Sciatic nerve (tissue), 2 donors: ENCODE measurements at regions not wholly inside any gene's neighbourhood (a gene's known extent, or its start where the extent isn't known, plus 50 kb on each side); places are given as distances from the start of the nearest gene placed in this dataset.

ENCODE experiments used
- ATAC-seq: fragments of 200-7000 bp; cut with Tn5 transposase; one replicate; pipeline ENCODE4 v1.9.1; 2020; ENCODE audit warnings: mild to moderate bottlenecking, moderate library complexity
- DNase-seq: peaks from one replicate; pipeline ENCODE4 v3.0.0-alpha.2; 2020; ENCODE audit warnings: low spot score
- intact Hi-C: fragments of 100-400 bp; cut with DNase I; formaldehyde crosslinking; loops from one replicate; pipeline ENCODE4 v1.14.2; 2022
- donor health status: DM: no; HTN: no; CAD: no.
- donor health status: DM: no; HTN: no; CAD: no.

DNA sequence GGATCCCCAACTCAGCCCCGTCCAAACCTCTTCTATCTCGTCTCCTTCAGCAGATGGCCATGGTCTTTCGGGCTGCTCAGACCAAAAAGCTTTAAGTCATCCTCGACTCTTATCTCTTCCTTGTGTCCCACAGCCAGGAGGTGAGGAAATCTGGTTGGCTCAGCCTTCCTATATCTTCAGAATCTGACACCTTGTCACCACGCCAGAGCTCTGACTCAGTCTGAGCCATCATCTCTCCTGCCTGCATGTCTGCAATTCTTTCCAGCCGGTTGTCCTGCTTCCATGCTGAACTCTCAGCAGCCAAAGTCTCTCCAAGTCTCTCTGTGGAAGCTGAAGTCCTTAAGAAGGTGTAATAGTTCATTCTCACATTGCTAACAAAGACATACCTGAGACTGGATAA, 419.3 kb upstream of the ADAMTS16 start:
- ATAC-seq (no peak), DNase-seq (no peak)
- intact Hi-C loops, result no loop called here

DNA sequence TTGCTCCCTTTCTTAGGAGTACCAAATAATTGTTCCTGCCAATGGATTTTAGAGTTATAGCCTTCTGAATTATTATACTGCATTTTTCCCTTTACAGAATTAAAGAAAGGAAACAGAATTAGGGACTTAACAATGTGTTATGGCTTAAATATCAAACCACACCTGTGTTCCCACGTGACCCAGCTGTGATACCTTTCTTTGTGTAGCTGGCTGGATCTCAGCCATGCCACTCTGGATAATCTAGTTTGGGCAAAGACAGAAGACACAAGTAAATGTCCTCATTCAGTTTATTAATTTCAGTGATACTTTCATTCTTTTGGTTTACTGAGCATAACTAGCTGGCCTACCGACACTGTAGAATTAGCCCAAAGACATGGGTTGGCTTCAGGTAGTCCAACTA, 417.2 kb upstream of the ADAMTS16 start:
- intact Hi-C loops, result no loop called here
- no peak for ATAC-seq
- no peak for DNase-seq

DNA sequence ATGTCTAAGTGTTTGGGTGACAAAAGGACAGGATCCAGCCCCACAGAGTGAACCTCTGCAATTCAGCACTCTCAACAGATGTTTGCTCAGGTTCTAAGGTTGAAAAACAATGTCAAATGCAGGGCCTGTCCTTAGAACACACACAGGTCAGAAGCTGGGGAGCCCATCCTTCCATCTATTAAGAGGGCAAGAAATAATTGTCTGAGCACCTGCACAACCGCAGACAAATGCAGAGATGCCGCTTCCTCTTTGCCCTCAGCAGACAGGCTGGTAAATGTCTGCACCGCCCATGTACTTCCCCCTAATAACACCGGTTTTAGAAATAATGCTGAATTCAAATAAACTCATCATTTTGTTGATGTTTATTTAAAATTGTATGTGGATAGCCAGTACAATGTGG, 414.5 kb upstream of the ADAMTS16 start:
- ATAC-seq (no peak), DNase-seq (no peak)
- intact Hi-C loops, result no loop called here

DNA sequence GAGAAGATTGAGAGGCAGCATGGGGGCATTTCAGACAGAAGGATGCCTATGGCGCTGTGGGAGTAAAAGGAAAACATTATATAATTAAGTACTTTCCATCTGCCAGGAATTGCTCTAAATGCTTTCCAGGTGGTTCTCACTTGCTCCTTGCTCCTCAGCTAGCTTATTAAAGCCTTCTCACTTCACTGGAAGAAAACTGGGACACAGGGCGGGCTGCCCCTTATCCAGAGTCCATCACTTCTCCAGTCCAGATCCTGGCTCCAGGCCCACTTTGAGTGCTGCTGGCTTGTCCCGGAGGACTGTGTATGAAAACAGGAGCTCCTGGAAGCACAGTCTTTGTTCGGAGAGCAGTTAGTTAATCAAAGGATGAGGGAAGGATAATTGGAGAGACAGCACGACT, 409.9 kb upstream of the ADAMTS16 start:
- DNase-seq (no peak), ATAC-seq (no peak)
- intact Hi-C loops, result no loop called here

DNA sequence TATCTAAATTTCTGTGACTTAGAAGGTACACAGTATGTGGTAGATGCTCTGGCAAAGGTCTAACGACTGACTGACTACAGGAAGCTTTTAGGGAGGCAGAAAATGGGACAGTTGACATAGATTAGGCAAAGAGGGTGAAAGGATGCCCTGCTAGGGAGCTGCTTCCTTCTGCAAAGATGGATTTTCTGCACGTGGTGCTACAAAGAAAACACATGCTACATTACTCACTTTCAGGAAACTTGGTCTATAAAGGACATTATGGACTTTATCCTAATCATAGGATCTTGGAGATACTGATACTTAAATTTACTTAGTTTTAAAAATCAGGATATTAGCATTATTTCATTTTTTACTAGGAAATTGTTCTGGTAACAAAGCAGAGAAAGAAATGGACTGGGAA, 405.8 kb upstream of the ADAMTS16 start:
- intact Hi-C loops, result no loop called here
- ATAC-seq, result no peak

DNA sequence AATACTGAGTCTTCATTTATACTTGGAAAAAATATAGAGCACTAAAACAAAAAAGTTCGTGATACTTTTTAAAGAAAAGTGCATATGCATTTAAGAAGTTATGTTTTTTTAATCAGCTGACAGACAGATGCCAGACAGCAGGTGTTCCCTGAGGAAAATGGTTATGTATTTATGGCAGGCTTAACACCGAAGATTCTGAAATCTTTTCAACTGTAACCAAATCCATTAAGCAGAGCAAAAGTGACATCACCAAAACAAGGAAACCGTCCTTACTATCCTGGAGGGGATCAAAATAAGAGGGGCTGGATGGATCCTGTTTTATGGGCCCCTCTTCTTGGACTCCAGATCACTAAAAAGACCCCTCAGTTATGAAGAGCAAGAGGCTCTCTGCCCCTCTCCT, 404.9 kb upstream of the ADAMTS16 start:
- DNase-seq (no peak), ATAC-seq (no peak)
- intact Hi-C loops, result no loop called here

More for the DNA sequence above, 405.8 kb upstream of the ADAMTS16 start:
- DNase-seq, result no peak

DNA sequence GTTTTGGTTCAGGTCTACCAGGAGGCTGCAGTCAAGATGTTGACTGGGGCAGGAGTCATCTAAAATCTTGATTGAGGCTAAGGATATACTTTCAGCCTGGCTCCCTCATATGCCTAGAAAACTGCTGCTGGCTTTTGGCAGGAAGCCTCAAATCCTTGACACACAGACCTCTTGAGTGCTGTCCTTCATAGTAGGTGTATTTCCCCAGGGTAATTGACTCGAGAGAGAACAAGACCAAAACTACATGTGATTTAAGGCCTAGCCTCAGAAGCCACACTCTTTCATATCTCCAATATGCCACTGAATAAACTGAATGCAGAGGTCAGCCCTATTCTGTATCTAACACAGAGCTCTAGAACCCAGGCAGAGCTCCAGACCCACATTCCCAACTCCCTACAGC, 402.3 kb upstream of the ADAMTS16 start:
- DNase-seq (no peak), ATAC-seq (no peak)
- intact Hi-C loops, result no loop called here

DNA sequence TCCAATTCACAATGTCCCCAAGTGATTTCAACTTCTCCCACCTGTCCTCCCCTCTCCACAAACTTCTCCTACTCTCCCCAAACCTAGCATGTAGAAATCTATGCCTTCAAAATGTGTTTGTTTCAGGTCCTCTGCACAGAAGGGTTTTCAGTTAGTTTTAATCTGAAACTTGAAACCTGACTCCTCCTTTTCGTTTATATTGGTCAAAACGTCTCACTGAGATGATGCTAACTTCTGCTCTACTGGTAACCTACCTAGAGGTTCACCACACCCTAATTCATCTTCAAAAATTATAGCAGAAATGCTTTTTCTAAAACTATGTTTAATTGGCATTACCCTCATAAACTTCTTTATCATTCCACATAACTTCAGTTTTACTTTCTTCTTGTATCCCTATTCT, 401.8 kb upstream of the ADAMTS16 start:
- intact Hi-C loops, result no loop called here
- no peak for DNase-seq
- ATAC-seq, result no peak

DNA sequence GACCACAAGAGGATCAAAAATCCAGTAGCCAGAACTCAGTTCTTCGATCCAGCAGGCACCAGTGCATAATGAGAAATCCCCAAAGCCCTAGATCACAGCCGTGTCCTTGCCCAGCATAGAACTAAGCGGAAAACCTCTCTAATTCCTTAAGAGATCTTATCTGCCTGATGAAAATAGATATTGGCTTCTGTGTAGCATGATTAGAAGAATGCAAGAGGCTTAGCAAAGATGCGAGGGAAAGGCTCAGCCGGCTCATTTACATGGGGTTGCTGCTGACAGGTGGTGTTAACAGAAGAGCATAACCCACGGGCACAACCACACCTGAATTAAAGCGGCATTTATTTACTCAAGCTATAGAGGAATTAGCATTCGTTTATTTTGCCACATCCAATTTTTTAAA, 400.0 kb upstream of the ADAMTS16 start:
- no peak for ATAC-seq
- intact Hi-C loops, result no loop called here
- no peak for DNase-seq

DNA sequence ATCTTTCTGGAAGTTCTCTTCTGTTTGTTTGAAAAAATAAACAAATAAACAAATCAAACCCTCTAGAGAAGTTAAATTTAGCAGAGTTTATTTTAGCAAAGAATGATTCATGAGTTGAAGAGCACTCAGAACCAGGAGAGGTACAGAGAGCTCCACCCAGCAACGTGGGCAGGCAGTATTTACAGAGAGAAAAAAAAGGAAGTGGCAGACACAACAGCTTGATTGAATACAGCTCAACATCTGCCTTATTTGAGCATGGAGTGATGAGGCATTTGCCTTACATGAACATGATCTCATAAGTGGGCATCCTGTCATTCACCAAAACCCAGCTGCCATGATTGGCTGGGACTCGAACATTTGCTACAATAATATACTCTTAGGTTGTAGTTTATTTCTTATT, 381.6 kb upstream of the ADAMTS16 start:
- ATAC-seq (no peak), DNase-seq (no peak)
- intact Hi-C loops, result no loop called here

DNA sequence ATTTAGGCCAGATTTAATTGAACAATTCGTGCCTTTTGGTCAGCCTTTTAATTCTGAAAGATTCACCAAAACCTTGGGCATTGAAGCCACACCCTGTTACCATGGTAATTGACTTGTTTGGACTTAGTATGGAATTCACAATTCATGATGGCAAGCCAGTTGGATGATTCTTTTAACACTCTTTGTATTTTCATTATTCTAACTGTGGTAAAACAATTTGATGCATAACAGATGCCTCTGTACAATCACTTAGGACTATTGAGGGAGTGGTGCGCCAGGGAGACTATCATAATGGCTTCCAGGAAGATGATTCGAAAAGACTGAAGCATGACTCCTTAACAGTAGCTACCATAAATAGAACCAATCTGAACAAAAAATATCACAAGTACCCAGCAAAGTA, 381.1 kb upstream of the ADAMTS16 start:
- ATAC-seq (no peak), DNase-seq (no peak)
- intact Hi-C loops, result no loop called here

DNA sequence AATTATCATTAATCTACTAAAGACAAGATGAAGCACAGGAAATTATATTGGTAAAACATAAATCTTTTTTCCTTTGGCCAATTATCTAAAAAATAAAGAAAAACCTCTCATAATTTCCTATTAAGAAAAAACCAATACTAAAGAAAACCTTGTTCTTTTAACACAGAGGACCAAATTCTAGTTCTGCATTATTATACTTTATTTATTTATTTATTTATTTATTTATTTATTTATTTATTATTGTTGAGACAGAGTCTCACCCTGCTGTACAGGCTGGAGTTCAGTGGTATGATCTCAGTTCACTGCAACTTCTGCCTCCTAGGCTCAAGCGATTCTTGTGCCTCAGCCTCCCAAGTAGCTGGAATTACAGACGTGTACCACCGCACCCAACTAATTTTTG, 377.8 kb upstream of the ADAMTS16 start:
- intact Hi-C loops, result no loop called here
- no peak for DNase-seq

DNA sequence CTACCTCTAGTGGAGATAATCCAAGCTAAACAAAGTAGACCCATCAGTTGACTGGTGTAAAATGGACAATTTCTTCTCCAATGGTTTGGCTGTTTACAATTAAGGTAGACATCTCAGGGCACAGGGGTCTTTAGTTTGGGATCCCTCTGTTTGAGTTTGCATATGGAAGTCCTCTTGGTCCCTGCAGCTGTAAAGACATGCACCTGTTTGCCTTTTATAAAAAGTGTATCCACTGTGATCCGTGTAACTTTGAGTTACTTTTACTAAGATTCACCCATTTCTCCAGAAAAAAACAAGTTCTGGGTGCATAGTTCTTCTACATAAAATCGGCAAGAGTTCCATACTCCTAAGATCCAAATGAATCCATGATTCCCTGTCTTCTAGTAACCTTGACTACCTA, 374.7 kb upstream of the ADAMTS16 start:
- ATAC-seq (no peak), DNase-seq (no peak)
- intact Hi-C loops, result no loop called here

More for the DNA sequence above, 377.8 kb upstream of the ADAMTS16 start:
- ATAC-seq, result no peak

DNA sequence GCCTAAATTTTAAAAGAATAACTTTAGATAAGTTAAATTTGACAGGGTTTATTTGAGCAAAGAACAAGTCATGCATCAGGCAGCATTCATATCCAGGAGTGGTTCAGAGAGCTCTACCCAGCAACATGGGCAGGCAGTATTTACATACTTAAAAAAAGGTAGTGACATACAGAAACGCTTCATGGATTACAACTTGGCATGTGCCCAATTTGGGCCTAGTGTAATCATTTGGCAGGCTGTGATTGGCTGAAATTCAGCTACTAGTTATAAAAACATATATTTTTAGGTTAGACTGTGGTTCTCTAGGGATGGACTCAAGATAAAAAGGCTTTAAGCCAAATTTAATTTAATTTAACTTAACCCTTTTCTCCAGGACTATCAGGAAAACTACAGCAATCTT, 374.0 kb upstream of the ADAMTS16 start:
- DNase-seq (no peak), ATAC-seq (no peak)
- intact Hi-C loops, result no loop called here

DNA sequence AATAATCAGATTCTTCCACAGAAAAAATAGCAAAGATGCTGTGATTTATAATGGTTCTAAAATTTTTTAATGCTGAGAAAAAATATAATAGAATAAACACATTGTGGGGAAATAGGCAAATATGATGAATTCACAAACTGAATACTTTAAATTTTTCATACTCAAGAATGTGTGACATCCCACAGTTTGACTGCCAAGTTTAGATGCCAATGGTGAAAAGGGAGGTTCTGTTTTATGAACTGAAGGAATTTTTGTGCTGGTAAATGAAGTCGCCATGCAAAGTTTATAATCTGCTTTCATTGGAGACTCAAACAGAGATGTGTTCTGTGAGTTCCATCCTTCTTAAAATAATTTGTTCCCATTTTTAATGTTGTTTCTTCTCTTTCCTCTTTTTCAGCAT, 367.5 kb upstream of the ADAMTS16 start:
- DNase-seq (no peak), ATAC-seq (no peak)
- intact Hi-C loops, result no loop called here

DNA sequence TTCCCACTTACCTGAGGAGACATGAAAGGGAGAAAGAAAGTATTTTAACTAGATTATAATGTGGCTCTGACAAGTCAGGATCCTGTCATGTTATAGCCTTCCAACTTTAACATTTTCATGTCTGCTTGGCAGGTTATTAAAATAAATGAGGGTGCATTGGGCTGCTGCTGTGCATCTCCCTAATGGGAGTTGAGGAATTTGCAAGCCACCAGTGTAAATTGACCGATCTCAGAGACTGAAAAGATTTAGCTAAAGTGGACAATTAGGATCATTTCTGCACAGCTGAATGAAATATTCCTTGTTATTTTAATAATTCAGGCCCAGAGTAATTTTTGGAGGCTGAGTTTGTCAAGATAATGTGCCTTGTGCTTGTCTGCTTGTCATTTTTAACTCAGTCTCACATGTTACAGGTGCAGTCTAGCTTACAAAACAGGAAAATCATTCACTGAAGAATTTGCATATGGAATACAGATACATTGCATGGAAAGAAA, 366.3 kb upstream of the ADAMTS16 start:
- intact Hi-C loops, result no loop called here
- DNase-seq (no peak), ATAC-seq (no peak)

DNA sequence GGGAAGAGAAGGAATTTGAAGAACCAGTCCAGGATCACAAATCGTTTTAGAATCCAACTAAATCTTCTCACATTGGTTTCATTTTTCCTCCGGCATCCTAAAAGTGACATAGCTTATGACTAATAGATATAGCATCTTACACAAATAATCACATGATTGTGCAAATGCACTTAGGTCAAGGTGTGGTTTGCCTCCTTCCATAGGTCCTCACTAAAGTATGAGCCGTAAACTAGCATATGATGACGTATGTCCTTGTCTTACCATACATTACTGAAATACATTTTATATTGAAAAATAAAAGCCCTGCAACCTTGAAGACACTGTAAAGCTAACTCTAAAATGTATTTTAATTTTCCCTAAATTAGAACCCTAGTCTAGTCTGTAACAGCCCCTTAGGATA, 362.7 kb upstream of the ADAMTS16 start:
- intact Hi-C loops, result no loop called here
- no peak for DNase-seq
- no peak for ATAC-seq

DNA sequence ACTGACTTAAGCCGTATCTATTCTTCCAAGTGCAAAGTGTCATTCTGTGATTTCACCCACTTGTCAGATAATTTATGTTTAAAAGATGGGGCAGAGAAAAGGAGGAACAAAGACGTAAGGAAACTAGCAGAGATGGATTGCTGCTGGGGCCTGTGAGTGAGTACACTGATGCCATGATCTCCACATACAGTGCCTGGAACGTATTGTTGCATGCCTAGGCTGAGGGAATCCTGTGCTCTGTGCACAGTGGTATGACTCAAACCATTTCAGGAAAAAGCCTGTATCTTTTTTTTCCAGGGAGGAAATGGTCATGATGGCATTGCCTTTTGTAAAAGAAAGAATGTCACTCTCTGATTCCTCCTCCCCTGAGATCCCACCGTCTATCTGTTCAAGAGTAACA, 359.5 kb upstream of the ADAMTS16 start:
- intact Hi-C loops, result no loop called here
- no peak for ATAC-seq
- DNase-seq, result no peak

DNA sequence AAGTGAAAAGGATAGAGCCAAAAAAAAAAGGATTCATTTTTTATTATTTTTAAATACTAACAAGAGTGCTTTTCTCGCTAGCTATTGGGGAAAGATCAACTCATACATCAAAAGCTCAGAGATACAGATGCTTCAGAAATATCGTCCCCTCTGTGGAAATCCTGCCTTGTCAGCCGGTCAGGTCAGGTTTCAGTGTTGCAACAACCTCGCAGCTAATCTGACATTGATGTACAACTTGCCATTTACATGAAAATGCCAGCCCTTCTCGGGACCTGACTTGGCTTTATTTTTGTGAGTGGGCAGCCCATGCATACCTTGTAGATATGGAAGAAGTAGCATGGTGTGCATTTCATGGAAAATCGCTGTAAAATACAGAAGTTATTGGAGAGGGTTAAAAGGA, 358.8 kb upstream of the ADAMTS16 start:
- DNase-seq, result no peak
- intact Hi-C loops, result no loop called here
- no peak for ATAC-seq

DNA sequence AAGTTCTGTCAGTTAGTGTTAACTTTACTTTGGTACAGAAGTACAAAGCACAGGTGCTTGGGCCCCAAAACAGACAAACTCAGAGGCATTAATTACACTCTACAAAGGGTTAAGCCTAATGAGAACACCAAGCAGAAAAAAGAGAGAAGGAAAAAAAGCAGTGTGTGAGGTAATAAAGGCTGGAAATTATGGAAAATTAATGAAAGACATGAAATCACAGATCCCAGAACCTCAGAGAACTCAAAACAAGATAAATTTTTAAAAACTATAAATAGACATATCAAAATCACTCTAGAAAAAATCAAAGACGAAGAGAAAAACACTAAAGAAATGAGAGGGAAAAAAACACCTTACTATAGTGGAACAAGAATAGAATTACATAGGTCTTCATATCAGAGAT, 354.2 kb upstream of the ADAMTS16 start:
- no peak for ATAC-seq

DNA sequence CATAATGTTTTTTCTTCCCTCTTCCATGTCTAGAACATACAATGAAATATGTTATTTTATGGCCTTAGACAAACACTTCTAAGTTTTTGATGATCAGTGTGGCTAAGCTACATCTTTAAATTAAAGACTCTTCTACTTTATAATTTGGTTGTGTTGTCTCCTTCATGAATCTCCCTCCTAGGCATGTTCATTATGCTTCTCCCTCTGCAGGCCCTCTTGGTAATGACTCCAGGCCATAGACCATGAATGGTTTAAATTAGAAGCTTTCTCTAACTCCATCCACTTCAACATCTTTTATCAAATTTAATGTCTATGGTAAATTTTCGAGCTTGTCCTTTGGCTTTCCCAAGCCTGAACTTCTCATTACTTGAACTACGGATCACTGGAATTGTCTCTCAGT, 342.7 kb upstream of the ADAMTS16 start:
- intact Hi-C loops, result no loop called here
- no peak for DNase-seq
- ATAC-seq, result no peak

More for the DNA sequence above, 354.2 kb upstream of the ADAMTS16 start:
- DNase-seq, result no peak
- intact Hi-C loops, result no loop called here

DNA sequence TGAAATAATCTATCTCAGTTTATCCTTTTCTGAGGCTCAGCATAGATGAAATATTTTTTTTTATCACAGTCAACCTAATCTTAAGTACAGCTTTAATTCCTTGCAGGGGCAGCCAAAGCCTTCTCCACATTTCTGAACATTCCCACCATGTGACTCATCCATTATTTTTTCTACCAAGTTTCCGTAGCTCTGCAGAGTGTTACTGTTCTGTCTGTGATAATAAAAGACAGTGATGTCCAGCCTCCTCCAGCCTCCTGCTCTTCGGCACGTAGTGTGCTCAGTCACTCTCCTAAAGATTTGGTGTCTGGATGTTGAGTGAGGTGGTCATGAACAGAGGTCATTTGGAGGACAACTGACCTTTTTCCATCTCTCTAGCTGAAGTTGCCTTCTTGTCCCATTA, 338.1 kb upstream of the ADAMTS16 start:
- DNase-seq (no peak), ATAC-seq (no peak)
- intact Hi-C loops, result no loop called here
